H1 (cell line): ENCODE measurements at regions not wholly inside any gene's neighbourhood (a gene's known extent, or its start where the extent isn't known, plus 50 kb on each side); places are given as distances from the start of the nearest gene placed in this dataset.

Experiments
- ATF3 ChIP-seq: IDR thresholded peaks from 2 replicates; pipeline ENCODE4 v1.6.1; 2011; ENCODE audit warnings: low read depth, mild to moderate bottlenecking, low read length; ENCODE audit not compliant: insufficient read depth
- FOSL1 ChIP-seq: IDR thresholded peaks from 2 replicates; pipeline ENCODE4 v1.6.1; 2011; ENCODE audit warnings: mild to moderate bottlenecking, low read depth, low read length, moderate library complexity; ENCODE audit not compliant: insufficient read depth
- MAFK ChIP-seq: IDR thresholded peaks from 2 replicates; pipeline ENCODE4 v1.6.1; 2012; ENCODE audit warnings: low read depth, mild to moderate bottlenecking, improper control_type of control experiment, low read length
- SUZ12 ChIP-seq: fragments of 200-600 bp; sonication (generic); IDR thresholded peaks from 2 replicates; pipeline ENCODE4 v1.6.1; 2012; ENCODE audit warnings: mild to moderate bottlenecking, inconsistent platforms, low read length, moderate library complexity, mixed read lengths
- TCF12 ChIP-seq: IDR thresholded peaks from 2 replicates; pipeline ENCODE4 v1.6.1; 2011; ENCODE audit warnings: low read depth, mild to moderate bottlenecking, low read length
- TF ChIP-seq, protein P1 (sequence below): fragments of 300-600 bp; sonication (generic); IDR thresholded peaks from 2 replicates; pipeline ENCODE4 v1.7.1; 2012; ENCODE audit warnings: low read length, moderate library complexity, mild to moderate bottlenecking, inconsistent platforms; ENCODE audit not compliant: insufficient replicate concordance

DNA sequence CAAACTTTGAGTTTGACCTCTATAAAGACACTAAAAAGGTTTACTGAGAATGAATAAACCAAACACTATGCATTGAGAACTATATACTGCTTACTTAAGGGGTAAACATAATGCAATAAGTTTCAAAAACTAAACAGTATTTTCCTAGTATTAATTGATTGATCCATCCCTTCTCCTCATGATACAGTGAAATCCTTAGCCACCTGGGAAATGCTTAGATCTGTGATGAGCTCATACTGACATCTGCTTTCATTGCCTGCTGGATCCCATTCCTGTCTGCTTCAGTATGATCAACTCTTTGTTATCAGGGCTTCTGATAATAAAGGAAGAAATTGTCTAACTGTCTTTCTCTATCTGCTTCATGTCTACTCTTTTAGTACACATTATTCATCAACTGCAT is 74.9 kb upstream of the UBE2E3 start (continued):
- TF ChIP-seq, protein P1, sequence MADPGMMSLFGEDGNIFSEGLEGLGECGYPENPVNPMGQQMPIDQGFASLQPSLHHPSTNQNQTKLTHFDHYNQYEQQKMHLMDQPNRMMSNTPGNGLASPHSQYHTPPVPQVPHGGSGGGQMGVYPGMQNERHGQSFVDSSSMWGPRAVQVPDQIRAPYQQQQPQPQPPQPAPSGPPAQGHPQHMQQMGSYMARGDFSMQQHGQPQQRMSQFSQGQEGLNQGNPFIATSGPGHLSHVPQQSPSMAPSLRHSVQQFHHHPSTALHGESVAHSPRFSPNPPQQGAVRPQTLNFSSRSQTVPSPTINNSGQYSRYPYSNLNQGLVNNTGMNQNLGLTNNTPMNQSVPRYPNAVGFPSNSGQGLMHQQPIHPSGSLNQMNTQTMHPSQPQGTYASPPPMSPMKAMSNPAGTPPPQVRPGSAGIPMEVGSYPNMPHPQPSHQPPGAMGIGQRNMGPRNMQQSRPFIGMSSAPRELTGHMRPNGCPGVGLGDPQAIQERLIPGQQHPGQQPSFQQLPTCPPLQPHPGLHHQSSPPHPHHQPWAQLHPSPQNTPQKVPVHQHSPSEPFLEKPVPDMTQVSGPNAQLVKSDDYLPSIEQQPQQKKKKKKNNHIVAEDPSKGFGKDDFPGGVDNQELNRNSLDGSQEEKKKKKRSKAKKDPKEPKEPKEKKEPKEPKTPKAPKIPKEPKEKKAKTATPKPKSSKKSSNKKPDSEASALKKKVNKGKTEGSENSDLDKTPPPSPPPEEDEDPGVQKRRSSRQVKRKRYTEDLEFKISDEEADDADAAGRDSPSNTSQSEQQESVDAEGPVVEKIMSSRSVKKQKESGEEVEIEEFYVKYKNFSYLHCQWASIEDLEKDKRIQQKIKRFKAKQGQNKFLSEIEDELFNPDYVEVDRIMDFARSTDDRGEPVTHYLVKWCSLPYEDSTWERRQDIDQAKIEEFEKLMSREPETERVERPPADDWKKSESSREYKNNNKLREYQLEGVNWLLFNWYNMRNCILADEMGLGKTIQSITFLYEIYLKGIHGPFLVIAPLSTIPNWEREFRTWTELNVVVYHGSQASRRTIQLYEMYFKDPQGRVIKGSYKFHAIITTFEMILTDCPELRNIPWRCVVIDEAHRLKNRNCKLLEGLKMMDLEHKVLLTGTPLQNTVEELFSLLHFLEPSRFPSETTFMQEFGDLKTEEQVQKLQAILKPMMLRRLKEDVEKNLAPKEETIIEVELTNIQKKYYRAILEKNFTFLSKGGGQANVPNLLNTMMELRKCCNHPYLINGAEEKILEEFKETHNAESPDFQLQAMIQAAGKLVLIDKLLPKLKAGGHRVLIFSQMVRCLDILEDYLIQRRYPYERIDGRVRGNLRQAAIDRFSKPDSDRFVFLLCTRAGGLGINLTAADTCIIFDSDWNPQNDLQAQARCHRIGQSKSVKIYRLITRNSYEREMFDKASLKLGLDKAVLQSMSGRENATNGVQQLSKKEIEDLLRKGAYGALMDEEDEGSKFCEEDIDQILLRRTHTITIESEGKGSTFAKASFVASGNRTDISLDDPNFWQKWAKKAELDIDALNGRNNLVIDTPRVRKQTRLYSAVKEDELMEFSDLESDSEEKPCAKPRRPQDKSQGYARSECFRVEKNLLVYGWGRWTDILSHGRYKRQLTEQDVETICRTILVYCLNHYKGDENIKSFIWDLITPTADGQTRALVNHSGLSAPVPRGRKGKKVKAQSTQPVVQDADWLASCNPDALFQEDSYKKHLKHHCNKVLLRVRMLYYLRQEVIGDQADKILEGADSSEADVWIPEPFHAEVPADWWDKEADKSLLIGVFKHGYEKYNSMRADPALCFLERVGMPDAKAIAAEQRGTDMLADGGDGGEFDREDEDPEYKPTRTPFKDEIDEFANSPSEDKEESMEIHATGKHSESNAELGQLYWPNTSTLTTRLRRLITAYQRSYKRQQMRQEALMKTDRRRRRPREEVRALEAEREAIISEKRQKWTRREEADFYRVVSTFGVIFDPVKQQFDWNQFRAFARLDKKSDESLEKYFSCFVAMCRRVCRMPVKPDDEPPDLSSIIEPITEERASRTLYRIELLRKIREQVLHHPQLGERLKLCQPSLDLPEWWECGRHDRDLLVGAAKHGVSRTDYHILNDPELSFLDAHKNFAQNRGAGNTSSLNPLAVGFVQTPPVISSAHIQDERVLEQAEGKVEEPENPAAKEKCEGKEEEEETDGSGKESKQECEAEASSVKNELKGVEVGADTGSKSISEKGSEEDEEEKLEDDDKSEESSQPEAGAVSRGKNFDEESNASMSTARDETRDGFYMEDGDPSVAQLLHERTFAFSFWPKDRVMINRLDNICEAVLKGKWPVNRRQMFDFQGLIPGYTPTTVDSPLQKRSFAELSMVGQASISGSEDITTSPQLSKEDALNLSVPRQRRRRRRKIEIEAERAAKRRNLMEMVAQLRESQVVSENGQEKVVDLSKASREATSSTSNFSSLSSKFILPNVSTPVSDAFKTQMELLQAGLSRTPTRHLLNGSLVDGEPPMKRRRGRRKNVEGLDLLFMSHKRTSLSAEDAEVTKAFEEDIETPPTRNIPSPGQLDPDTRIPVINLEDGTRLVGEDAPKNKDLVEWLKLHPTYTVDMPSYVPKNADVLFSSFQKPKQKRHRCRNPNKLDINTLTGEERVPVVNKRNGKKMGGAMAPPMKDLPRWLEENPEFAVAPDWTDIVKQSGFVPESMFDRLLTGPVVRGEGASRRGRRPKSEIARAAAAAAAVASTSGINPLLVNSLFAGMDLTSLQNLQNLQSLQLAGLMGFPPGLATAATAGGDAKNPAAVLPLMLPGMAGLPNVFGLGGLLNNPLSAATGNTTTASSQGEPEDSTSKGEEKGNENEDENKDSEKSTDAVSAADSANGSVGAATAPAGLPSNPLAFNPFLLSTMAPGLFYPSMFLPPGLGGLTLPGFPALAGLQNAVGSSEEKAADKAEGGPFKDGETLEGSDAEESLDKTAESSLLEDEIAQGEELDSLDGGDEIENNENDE = no peak
- no peak for TF ChIP-seq FOSL1
- TF ChIP-seq SUZ12 = no peak
- no peak for TF ChIP-seq ATF3
- TF ChIP-seq TCF12 = no peak
- TF ChIP-seq MAFK = no peak
